Prostate gland (tissue), 2 donors: ENCODE measurements at regions not wholly inside any gene's neighbourhood (a gene's known extent, or its start where the extent isn't known, plus 50 kb on each side); places are given as distances from the start of the nearest gene placed in this dataset.

Source experiments
- DNase-seq: peaks from one replicate; pipeline ENCODE4 v3.0.0-alpha.2; 2019; ENCODE audit warnings: low spot score
- H3K27ac ChIP-seq, 2 donors: fragments of 200-600 bp; sonication (generic); 2 replicates each; pipeline ENCODE4 v1.5.1; 2017 to 2019
- H3K27me3 ChIP-seq: fragments of 200-600 bp; sonication (generic); replicated peaks from 2 replicates; pipeline ENCODE4 v1.5.1; 2019; ENCODE audit not compliant: insufficient read depth
- H3K36me3 ChIP-seq, 2 donors: fragments of 200-600 bp; sonication (generic); 1 replicate in 1 of 2; 2 replicates in 1 of 2; pipeline versions ENCODE4 v1.5.1 to v1.8.1; 2017 to 2019
- H3K4me1 ChIP-seq: fragments of 200-600 bp; sonication (generic); replicated peaks from 2 replicates; pipeline ENCODE4 v1.5.1; 2019
- H3K4me3 ChIP-seq, 2 donors: fragments of 200-600 bp; sonication (generic); 2 replicates each; pipeline ENCODE4 v1.5.1; 2017 to 2019
- H3K9me3 ChIP-seq: fragments of 200-600 bp; sonication (generic); 2 replicates; pipeline ENCODE4 v1.5.1; 2017
- POLR2A ChIP-seq: fragments of 450-650 bp; IDR thresholded peaks from one replicate; pipeline ENCODE4 v1.6.1; 2016; ENCODE audit warnings: antibody characterized with exemption, mild to moderate bottlenecking
- POLR2AphosphoS5 ChIP-seq: sonication (generic); formaldehyde crosslinking; IDR thresholded peaks from one replicate; pipeline ENCODE4 v1.6.1; 2017; ENCODE audit warnings: antibody characterized with exemption
- WGBS: methylation state at CpG from one replicate; pipeline ENCODE4 v1.1.5; 2018; 5-methylcytosine and 5-hydroxymethylcytosine counted together
- intact Hi-C: fragments of 100-400 bp; cut with DNase I; formaldehyde crosslinking; loops from one replicate; pipeline ENCODE4 v1.14.2; 2022
- TF ChIP-seq, protein P1 (sequence below), 4 experiments: fragments of 200-600 bp in 2 of 4; fragments of 450-650 bp in 2 of 4; sonication (generic) in 2 of 4; IDR thresholded peaks; 1 replicate in 3 of 4; 2 replicates in 1 of 4; pipeline ENCODE4 v1.5.1; 2016 to 2019; ENCODE audit warnings: antibody characterized with exemption in 4 of 4, mild to moderate bottlenecking in 2 of 4, moderate library complexity in 2 of 4

DNA sequence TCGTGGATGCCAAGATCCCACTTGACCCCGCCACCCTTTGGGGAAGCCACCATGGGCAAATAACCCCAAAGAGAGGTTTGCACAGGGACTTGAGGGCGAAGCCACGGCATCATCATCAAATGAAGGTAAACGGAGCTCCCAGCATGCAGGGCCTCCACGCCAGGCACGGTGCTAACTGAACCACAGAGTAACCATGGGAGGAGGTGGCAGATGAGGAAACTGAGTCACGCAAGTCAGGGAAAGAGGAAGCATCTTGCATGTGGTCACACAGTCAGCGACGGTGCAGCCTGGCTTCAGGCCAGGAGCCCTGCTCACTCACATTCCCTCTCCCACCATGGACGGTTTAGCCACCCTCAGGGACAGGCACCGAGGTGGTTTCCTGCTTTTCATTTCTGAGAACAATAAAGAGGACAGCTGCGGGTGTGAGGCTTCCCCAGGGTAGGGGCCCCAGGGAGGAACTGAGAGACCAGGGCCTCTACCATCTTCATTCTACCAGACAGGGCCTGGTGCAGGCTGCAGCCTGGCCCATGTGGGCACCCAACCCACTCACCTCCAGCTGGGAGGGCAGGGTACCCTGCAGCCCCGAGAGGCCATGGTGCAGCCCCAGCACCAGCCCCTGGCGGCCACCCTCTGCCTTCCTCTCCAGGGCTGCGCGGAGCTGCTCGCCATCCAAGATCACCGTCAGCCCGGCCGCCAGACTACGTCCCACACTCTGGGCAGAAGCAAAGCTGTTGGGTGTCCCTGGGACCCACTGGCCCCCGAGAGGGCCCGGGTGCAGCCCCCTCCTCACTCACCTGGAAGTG is 78.3 kb downstream of the RMI2 start:
- Histone ChIP-seq H3K27ac (no peak overlapping the region), H3K9me3 (no peaks in the 10 kb centered on the region), H3K27me3 (no peaks in the 10 kb centered on the region), H3K36me3 (no peaks in the 10 kb centered on the region), H3K4me1 (no peaks in the 10 kb centered on the region), H3K4me3 (no peak overlapping the region)
- intact Hi-C loops = no loop called here
- DNase-seq = no peak
- TF ChIP-seq, protein P1, sequence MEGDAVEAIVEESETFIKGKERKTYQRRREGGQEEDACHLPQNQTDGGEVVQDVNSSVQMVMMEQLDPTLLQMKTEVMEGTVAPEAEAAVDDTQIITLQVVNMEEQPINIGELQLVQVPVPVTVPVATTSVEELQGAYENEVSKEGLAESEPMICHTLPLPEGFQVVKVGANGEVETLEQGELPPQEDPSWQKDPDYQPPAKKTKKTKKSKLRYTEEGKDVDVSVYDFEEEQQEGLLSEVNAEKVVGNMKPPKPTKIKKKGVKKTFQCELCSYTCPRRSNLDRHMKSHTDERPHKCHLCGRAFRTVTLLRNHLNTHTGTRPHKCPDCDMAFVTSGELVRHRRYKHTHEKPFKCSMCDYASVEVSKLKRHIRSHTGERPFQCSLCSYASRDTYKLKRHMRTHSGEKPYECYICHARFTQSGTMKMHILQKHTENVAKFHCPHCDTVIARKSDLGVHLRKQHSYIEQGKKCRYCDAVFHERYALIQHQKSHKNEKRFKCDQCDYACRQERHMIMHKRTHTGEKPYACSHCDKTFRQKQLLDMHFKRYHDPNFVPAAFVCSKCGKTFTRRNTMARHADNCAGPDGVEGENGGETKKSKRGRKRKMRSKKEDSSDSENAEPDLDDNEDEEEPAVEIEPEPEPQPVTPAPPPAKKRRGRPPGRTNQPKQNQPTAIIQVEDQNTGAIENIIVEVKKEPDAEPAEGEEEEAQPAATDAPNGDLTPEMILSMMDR (IDR thresholded peaks at IDR 0.05) = no peak
- no peak for TF ChIP-seq POLR2A
- TF ChIP-seq POLR2AphosphoS5 = no peak
- 84% methylated on average over 23 of the region's 24 CpGs for WGBS

DNA sequence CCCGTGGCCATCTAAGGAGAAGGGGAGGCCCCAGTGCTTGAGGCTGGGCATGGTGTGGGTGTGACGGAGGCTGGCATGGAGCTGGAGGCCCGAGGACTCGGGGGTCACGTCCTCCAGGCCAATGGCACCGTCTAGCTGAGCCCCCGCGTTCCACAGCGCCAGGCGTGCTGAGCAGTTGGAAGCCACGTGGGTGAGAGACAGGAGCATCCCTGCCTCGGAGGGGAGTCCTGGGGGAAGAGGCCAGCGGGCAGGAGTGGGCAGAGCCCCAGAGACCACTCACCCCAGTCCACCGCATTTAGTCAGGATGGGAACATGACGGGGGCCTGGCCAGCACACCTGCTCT is 78.8 kb downstream of the RMI2 start:
- Histone ChIP-seq H3K4me1 (no peaks in the 10 kb centered on the region), H3K27me3 (no peaks in the 10 kb centered on the region), H3K9me3 (no peaks in the 10 kb centered on the region), H3K4me3 (no peak overlapping the region), H3K36me3 (no peaks in the 10 kb centered on the region), H3K27ac (no peak overlapping the region)
- 91% methylated on average over 15 of the region's 15 CpGs for WGBS
- TF ChIP-seq POLR2AphosphoS5 (no peak), POLR2A (no peak)
- TF ChIP-seq, protein P1 (IDR thresholded peaks at IDR 0.05) = no peak
- intact Hi-C loops = no loop called here
- no peak for DNase-seq

GRCh38 chr16:11425140-11425539 is 79.9 kb downstream of the RMI2 start:
- no peaks in the 10 kb centered on the region for H3K36me3 ChIP-seq
- no peaks in the 10 kb centered on the region for H3K9me3 ChIP-seq
- H3K4me3 ChIP-seq = no peak overlapping the region
- DNase-seq = no peak
- no peak for TF ChIP-seq POLR2A
- no peak for TF ChIP-seq POLR2AphosphoS5
- TF ChIP-seq, protein P1 (IDR thresholded peaks at IDR 0.05) = no peak
- H3K27me3 ChIP-seq = no peaks in the 10 kb centered on the region
- no peak overlapping the region for H3K27ac ChIP-seq
- intact Hi-C loops = no loop called here
- no peaks in the 10 kb centered on the region for H3K4me1 ChIP-seq
- 87% methylated on average over 14 of the region's 14 CpGs for WGBS

DNA sequence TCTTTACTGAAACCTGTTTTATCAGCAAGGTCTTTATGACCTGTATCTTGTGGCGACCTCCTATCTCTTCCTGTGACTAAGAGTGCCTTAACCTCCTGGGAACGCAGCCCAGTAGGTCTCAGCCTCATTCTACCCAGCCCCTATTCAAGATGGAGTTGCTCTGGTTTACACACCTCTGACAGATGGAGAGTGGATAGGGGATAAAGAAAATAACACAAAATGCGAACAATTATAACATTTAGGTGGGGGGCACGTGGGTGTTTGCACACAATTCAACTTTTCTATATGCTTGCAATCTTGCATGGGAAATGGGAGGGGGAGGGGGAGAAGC is 83.3 kb downstream of the RMI2 start:
- DNase-seq = no peak
- Histone ChIP-seq H3K4me1 (no peaks in the 10 kb centered on the region), H3K9me3 (no peaks in the 10 kb centered on the region), H3K27me3 (no peaks in the 10 kb centered on the region), H3K4me3 (no peak overlapping the region), H3K36me3 (no peaks in the 10 kb centered on the region), H3K27ac (no peak overlapping the region)
- WGBS = 80% methylated on average over 4 of the region's 4 CpGs
- intact Hi-C loops = no loop called here
- TF ChIP-seq POLR2AphosphoS5 = no peak
- TF ChIP-seq, protein P1 (IDR thresholded peaks at IDR 0.05) = no peak
- TF ChIP-seq POLR2A = no peak

GRCh38 chr16:11429123-11429522 is 83.9 kb downstream of the RMI2 start:
- Histone ChIP-seq H3K9me3 (no peaks in the 10 kb centered on the region), H3K36me3 (no peaks in the 10 kb centered on the region), H3K4me3 (no peak overlapping the region), H3K4me1 (no peaks in the 10 kb centered on the region), H3K27ac (no peak overlapping the region), H3K27me3 (no peaks in the 10 kb centered on the region)
- intact Hi-C loops = no loop called here
- WGBS = 59% methylated on average over 6 of the region's 6 CpGs
- no peak for DNase-seq
- TF ChIP-seq POLR2A (no peak), POLR2AphosphoS5 (no peak)
- TF ChIP-seq, protein P1 (IDR thresholded peaks at IDR 0.05) = no peak
